Central memory CD8-positive, alpha-beta T cell (primary cell): ENCODE measurements at regions not wholly inside any gene's neighbourhood (a gene's known extent, or its start where the extent isn't known, plus 50 kb on each side); places are given as distances from the start of the nearest gene placed in this dataset.

ENCODE experiments used
- ATAC-seq: fragments of 150-1000 bp; cut with Tn5 transposase; replicated peaks from 2 replicates; pipeline ENCODE4 v1.10.0; 2022; ENCODE audit warnings: mild to moderate bottlenecking, moderate FRiP score, moderate number of reproducible peaks; ENCODE audit not compliant: poor library complexity, severe bottlenecking; ENCODE audit errors: extremely low read depth
- DNase-seq, 2 donors: peaks; one replicate each; pipeline ENCODE4 v3.0.0; 2021; ENCODE audit warnings: low spot score in 2 of 2
- H3K27ac Mint-ChIP-seq: one replicate; pipeline ENCODE4 v1.8.0; 2022; ENCODE audit warnings: low read depth, mild to moderate bottlenecking, moderate library complexity, mixed read lengths
- H3K27me3 Mint-ChIP-seq: one replicate; pipeline ENCODE4 v1.8.0; 2022; ENCODE audit warnings: mixed read lengths
- H3K36me3 Mint-ChIP-seq: one replicate; pipeline ENCODE4 v1.8.0; 2022; ENCODE audit warnings: mild to moderate bottlenecking, moderate library complexity, mixed read lengths; ENCODE audit not compliant: insufficient read depth
- H3K4me1 Mint-ChIP-seq: one replicate; pipeline ENCODE4 v1.8.0; 2022; ENCODE audit warnings: mixed read lengths
- H3K4me3 Mint-ChIP-seq: one replicate; pipeline ENCODE4 v1.8.0; 2022; ENCODE audit warnings: mild to moderate bottlenecking, moderate library complexity, mixed read lengths
- H3K9me3 Mint-ChIP-seq: one replicate; pipeline ENCODE4 v1.8.0; 2022; ENCODE audit warnings: mixed read lengths

DNA sequence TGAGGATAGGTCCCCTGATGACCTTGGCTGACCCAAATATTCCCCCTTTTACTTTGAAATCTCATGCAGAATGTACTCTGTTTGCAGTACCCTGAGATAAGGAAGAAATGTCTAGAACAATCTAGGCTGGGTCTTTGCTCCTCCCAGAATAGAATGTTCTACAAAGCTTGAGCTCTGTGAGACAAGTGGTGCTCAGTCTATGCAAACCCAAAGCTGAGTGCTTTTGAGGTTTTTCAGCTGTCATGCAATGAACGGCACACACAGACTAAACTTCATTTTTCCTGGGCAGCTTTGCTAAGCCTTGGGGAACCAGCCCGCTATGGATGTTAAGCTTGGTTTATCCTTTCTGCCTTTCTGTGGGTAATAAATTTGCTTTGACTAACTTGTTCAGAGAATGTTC lies 513.6 kb downstream of the FAT4 start:
- Mint-ChIP-seq H3K9me3 (peaks cover 28% of the 10 kb centered on the region), H3K27me3 (no peaks in the 10 kb centered on the region), H3K4me3 (no peak overlapping the region), H3K36me3 (no peaks in the 10 kb centered on the region), H3K4me1 (no peaks in the 10 kb centered on the region), H3K27ac (no peak overlapping the region)
- ATAC-seq (no peak), DNase-seq (no peak)

- no peaks in the 10 kb centered on the region for H3K27me3 Mint-ChIP-seq
- H3K4me3 Mint-ChIP-seq = no peak overlapping the region
- peaks cover 18% of the 10 kb centered on the region for H3K9me3 Mint-ChIP-seq
- H3K27ac Mint-ChIP-seq = no peak overlapping the region
- no peaks in the 10 kb centered on the region for H3K36me3 Mint-ChIP-seq
- ATAC-seq (no peak), DNase-seq (no peak)
- H3K4me1 Mint-ChIP-seq = no peaks in the 10 kb centered on the region
These were observed 517.4 kb downstream of the FAT4 start for GRCh38 chr4:125832161-125832560.

- Mint-ChIP-seq H3K4me1 (no peaks in the 10 kb centered on the region), H3K9me3 (peaks cover 6% of the 10 kb centered on the region), H3K27me3 (no peaks in the 10 kb centered on the region), H3K36me3 (no peaks in the 10 kb centered on the region), H3K27ac (no peak overlapping the region), H3K4me3 (no peak overlapping the region)
- DNase-seq = no peak
- no peak for ATAC-seq
These were observed 521.9 kb downstream of the FAT4 start for GRCh38 chr4:125836597-125837195.

DNA sequence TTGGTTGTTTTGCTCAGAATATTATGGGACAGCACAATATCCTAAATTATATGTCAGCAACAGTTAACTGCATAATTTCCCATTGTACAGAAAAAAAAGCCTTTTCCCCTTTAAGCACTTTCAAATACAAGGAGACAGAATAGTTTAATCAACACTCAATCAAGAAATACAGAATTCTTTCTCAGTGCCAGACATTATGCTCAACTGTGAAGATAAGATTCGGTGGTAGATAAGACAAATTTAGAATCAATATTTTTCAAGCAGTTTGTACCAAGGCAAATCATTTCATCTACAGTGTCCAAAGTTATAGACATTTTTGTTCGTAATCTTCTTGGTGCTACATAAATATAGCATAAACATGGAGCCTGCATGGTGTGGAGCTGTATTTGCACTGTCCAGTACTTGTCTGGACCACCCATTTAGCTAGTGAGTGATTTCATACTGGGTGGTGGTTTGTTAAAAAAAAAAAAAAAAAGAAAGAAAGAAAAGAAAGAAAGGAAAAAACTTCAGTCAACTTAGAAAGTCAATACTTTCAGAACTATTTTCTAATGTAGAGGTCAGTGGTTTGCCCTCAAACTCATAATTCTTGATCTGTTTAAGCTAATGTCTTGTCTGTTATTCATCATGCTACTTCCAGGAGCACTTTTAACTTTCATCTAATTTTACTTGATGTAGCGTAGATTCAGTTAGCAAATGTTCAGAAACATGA lies 522.9 kb downstream of the FAT4 start:
- ATAC-seq (no peak), DNase-seq (no peak)
- no peaks in the 10 kb centered on the region for H3K27me3 Mint-ChIP-seq
- H3K36me3 Mint-ChIP-seq = no peaks in the 10 kb centered on the region
- H3K4me3 Mint-ChIP-seq = no peak overlapping the region
- H3K4me1 Mint-ChIP-seq = no peaks in the 10 kb centered on the region
- no peak overlapping the region for H3K27ac Mint-ChIP-seq
- peaks cover 6% of the 10 kb centered on the region for H3K9me3 Mint-ChIP-seq

GRCh38 chr4:125838202-125838601 lies 523.4 kb downstream of the FAT4 start:
- Mint-ChIP-seq H3K4me1 (no peaks in the 10 kb centered on the region), H3K4me3 (no peak overlapping the region), H3K9me3 (peaks cover 6% of the 10 kb centered on the region), H3K36me3 (no peaks in the 10 kb centered on the region), H3K27me3 (no peaks in the 10 kb centered on the region), H3K27ac (no peak overlapping the region)
- DNase-seq = no peak
- no peak for ATAC-seq

- Mint-ChIP-seq H3K27me3 (no peaks in the 10 kb centered on the region), H3K36me3 (no peaks in the 10 kb centered on the region), H3K9me3 (peaks cover 6% of the 10 kb centered on the region), H3K4me1 (no peaks in the 10 kb centered on the region), H3K27ac (no peak overlapping the region), H3K4me3 (no peak overlapping the region)
- DNase-seq (no peak), ATAC-seq (no peak)
These were observed 524.2 kb downstream of the FAT4 start for GRCh38 chr4:125838924-125839323.

GRCh38 chr4:125843947-125844346 lies 529.2 kb downstream of the FAT4 start:
- ATAC-seq (no peak), DNase-seq (no peak)
- Mint-ChIP-seq H3K27ac (no peak overlapping the region), H3K4me3 (no peak overlapping the region), H3K9me3 (no peaks in the 10 kb centered on the region), H3K27me3 (no peaks in the 10 kb centered on the region), H3K4me1 (no peaks in the 10 kb centered on the region), H3K36me3 (no peaks in the 10 kb centered on the region)

DNA sequence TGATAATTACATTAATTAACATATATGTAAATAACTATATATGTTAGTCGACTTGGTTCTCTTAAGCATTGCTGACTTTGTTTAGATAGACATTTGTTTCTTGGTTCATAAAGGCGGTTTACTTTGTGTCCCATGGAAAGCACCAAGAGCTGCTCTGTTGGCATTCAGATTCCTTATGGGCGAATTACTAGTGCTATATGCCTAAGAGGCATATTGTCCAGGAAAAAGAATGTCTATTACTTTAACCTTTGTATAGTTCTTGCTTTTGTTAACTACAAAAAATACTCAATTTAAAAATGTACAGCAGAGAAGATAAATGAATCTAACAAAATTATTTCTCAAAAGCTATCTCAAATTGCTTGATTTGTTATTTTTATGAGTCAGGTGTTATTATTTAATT lies 532.8 kb downstream of the FAT4 start:
- Mint-ChIP-seq H3K27me3 (no peaks in the 10 kb centered on the region), H3K9me3 (peaks cover 8% of the 10 kb centered on the region), H3K27ac (no peak overlapping the region), H3K4me3 (no peak overlapping the region), H3K36me3 (no peaks in the 10 kb centered on the region), H3K4me1 (no peaks in the 10 kb centered on the region)
- ATAC-seq (no peak), DNase-seq (no peak)

DNA sequence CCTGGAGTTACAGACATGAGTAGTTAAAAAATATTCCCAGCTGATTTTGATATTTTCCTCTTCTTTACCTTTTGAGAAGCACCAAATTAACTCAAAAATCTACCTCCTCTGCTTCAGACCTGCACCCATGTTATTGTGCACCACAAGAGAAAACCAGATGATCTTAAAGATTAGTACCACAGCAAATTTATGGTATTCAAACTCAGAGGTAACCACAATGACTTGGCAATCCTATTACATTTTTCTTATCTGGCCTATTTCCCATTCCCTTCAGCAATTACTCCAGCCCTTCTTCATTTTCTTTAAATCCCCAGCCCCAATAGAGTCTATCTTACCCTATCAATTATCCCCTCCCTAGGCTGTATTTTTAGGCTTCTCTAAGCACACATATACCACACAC lies 535.1 kb downstream of the FAT4 start:
- no peak for ATAC-seq
- Mint-ChIP-seq H3K4me1 (no peaks in the 10 kb centered on the region), H3K27me3 (no peaks in the 10 kb centered on the region), H3K9me3 (peaks cover 8% of the 10 kb centered on the region), H3K27ac (no peak overlapping the region), H3K4me3 (no peak overlapping the region), H3K36me3 (no peaks in the 10 kb centered on the region)
- DNase-seq = no peak

DNA sequence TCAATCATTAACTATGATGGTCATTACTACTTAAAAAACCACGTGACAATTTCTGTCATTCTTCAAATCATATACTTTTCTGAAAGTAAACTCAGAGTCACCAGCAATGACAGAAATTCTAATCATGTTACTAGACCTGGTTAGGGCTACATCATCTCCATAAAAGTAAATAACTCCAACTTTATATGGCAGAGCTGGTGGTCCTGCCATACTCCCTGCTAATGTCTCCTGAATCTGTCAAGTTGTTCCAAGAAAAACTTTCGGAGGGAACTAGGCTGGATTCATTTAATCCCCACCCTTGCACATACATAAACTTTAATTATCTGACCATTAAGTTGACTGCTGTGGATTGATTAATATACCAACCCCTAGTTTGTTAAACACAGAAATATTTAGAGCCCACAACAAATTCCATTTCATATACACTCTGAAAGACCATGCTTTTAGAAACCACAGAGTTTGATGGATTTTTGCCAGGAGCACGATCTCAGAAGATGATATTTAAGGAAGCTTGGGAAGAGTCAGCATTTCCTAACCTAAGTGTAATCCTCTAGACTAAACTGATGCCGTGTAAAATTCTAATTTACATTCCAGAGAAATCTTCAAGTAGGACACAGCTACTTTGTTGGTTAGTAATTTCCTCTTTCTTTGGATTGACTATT lies 577.0 kb downstream of the FAT4 start:
- DNase-seq = no peak
- Mint-ChIP-seq H3K4me1 (no peaks in the 10 kb centered on the region), H3K36me3 (no peaks in the 10 kb centered on the region), H3K27me3 (no peaks in the 10 kb centered on the region), H3K27ac (no peak overlapping the region), H3K9me3 (peaks cover 28% of the 10 kb centered on the region), H3K4me3 (no peak overlapping the region)
- no peak for ATAC-seq

DNA sequence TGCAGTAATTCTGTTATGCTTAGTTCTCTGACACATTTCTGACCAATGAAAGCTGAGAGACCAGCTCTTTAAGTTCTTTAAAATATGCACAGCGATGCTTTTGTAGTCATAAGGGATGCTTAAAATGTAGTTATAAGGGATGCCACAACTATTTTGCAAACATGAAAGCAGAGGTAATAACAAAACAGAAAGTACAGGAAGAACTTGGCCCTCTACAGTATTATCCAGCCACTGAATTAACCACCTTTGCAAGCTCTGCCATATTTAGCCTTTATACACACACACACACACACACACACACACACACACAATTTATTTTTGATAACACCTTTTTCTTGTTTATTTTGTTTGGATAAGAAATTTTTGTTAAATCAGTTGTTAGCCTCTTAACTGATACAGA lies 590.0 kb downstream of the FAT4 start:
- Mint-ChIP-seq H3K4me3 (no peak overlapping the region), H3K27ac (no peak overlapping the region), H3K4me1 (no peaks in the 10 kb centered on the region), H3K9me3 (peaks cover 19% of the 10 kb centered on the region), H3K36me3 (no peaks in the 10 kb centered on the region), H3K27me3 (no peaks in the 10 kb centered on the region)
- DNase-seq (no peak), ATAC-seq (no peak)

GRCh38 chr4:125911058-125911457 lies 596.3 kb downstream of the FAT4 start:
- no peak overlapping the region for H3K4me3 Mint-ChIP-seq
- no peaks in the 10 kb centered on the region for H3K4me1 Mint-ChIP-seq
- H3K27me3 Mint-ChIP-seq = no peaks in the 10 kb centered on the region
- peaks cover 26% of the 10 kb centered on the region for H3K9me3 Mint-ChIP-seq
- no peak overlapping the region for H3K27ac Mint-ChIP-seq
- H3K36me3 Mint-ChIP-seq = no peaks in the 10 kb centered on the region
- DNase-seq (no peak), ATAC-seq (no peak)

DNA sequence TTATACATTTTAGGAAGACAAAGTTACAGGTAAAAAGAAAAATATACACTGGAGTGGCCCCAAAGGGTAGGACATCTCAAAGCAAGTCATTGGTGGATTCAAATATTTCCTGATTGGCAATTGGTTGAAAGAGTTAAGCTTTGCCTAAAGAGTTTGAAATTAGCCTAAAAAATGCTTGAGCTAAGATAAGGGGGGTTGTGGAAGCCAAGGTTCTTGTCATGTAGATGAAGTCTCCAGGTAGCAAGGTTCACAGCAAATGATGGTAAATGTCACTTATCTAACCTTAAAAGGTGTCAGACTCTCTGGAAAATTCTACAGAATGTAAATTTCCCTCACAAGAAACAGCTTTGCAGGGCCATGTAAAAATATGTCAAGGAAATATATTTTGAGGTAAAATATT lies 596.7 kb downstream of the FAT4 start:
- ATAC-seq (no peak), DNase-seq (no peak)
- Mint-ChIP-seq H3K27ac (no peak overlapping the region), H3K9me3 (peaks cover 26% of the 10 kb centered on the region), H3K4me3 (no peak overlapping the region), H3K27me3 (no peaks in the 10 kb centered on the region), H3K4me1 (no peaks in the 10 kb centered on the region), H3K36me3 (no peaks in the 10 kb centered on the region)
